Thyroid gland (tissue), 4 donors: ENCODE measurements at regions not wholly inside any gene's neighbourhood (a gene's known extent, or its start where the extent isn't known, plus 50 kb on each side); places are given as distances from the start of the nearest gene placed in this dataset.

ENCODE experiments used
- DNase-seq, 2 donors: peaks; one replicate each; pipeline ENCODE4 v3.0.0-alpha.2; 2019
- H3K27ac ChIP-seq, 3 donors: fragments of 200-600 bp; sonication (generic); 1 replicate in 2 of 3; 2 replicates in 1 of 3; pipeline ENCODE4 v1.5.1; 2016 to 2019; ENCODE audit warnings: mild to moderate bottlenecking in 1 of 3, moderate library complexity in 1 of 3
- H3K27me3 ChIP-seq: fragments of 200-600 bp; sonication (generic); one replicate; pipeline ENCODE4 v1.5.1; 2019
- H3K36me3 ChIP-seq, 2 donors: fragments of 200-600 bp; sonication (generic); one replicate each; pipeline ENCODE4 v1.5.1; 2016 to 2019
- H3K4me1 ChIP-seq, 2 donors: fragments of 200-600 bp; sonication (generic); one replicate each; pipeline ENCODE4 v1.5.1; 2017 to 2019
- H3K4me3 ChIP-seq, 3 donors: fragments of 200-600 bp; sonication (generic); replicated peaks in 1 of 3; 1 replicate in 2 of 3; 2 replicates in 1 of 3; pipeline ENCODE4 v1.5.1; 2016; ENCODE audit warnings: mild to moderate bottlenecking in 1 of 3
- H3K9me3 ChIP-seq: fragments of 200-600 bp; sonication (generic); one replicate; pipeline ENCODE4 v1.5.1; 2017
- CTCF ChIP-seq, 6 experiments: fragments of 200-600 bp in 3 of 6; fragments of 450-650 bp in 3 of 6; sonication (generic) in 3 of 6; IDR thresholded peaks; one replicate each; pipeline ENCODE4 v1.5.1; 2016 to 2019; ENCODE audit warnings: antibody characterized with exemption in 6 of 6, mild to moderate bottlenecking in 2 of 6, inconsistent platforms in 1 of 6, moderate library complexity in 1 of 6
- POLR2A ChIP-seq, 2 donors: fragments of 450-650 bp; IDR thresholded peaks; one replicate each; pipeline ENCODE4 v1.6.1; 2017; ENCODE audit warnings: antibody characterized with exemption in 2 of 2, mild to moderate bottlenecking in 2 of 2, moderate library complexity in 1 of 2
- WGBS, 2 donors: methylation state at CpG; one replicate each; pipeline ENCODE4 v1.1.5; 2017; 5-methylcytosine and 5-hydroxymethylcytosine counted together
- intact Hi-C: fragments of 100-400 bp; cut with DNase I; formaldehyde crosslinking; loops from one replicate; pipeline ENCODE4 v1.15.1; 2023

GRCh38 chr9:10835791-10836463 lies 223.1 kb upstream of the PTPRD start:
- no peak for TF ChIP-seq CTCF (IDR thresholded peaks at IDR 0.05)
- no peak for TF ChIP-seq POLR2A (IDR thresholded peaks at IDR 0.05)
- DNase-seq: no peak
- 93 to 94% methylated on average over 7 of the region's 22 CpGs for WGBS, 2 donors
- H3K4me3 ChIP-seq: no peak overlapping the region
- H3K36me3 ChIP-seq: no peaks in the 10 kb centered on the region
- no peaks in the 10 kb centered on the region for H3K27me3 ChIP-seq
- no peaks in the 10 kb centered on the region for H3K4me1 ChIP-seq
- no peaks in the 10 kb centered on the region for H3K9me3 ChIP-seq
- intact Hi-C loops: no loop called here
- no peak overlapping the region for H3K27ac ChIP-seq

- 21 to 31% methylated on average over 3 of the region's 3 CpGs for WGBS, 2 donors
Observed at GRCh38 chr9:10843151-10843550, 230.3 kb upstream of the PTPRD start.

GRCh38 chr9:10855847-10856246 lies 243.0 kb upstream of the PTPRD start:
- Histone ChIP-seq H3K27ac (no peak overlapping the region), H3K36me3 (no peaks in the 10 kb centered on the region), H3K27me3 (no peaks in the 10 kb centered on the region), H3K4me1 (no peaks in the 10 kb centered on the region), H3K4me3 (no peak overlapping the region), H3K9me3 (no peaks in the 10 kb centered on the region)
- 18 to 36% methylated on average over 1 of the region's 1 CpG for WGBS, 2 donors
- intact Hi-C loops: no loop called here
- TF ChIP-seq POLR2A (IDR thresholded peaks at IDR 0.05) (no peak), CTCF (IDR thresholded peaks at IDR 0.05) (no peak)
- no peak for DNase-seq

More at GRCh38 chr9:10843151-10843550, 230.3 kb upstream of the PTPRD start:
- Histone ChIP-seq H3K36me3 (no peaks in the 10 kb centered on the region), H3K4me1 (no peaks in the 10 kb centered on the region), H3K9me3 (no peaks in the 10 kb centered on the region), H3K27ac (no peak overlapping the region), H3K4me3 (no peak overlapping the region), H3K27me3 (no peaks in the 10 kb centered on the region)
- no peak for TF ChIP-seq POLR2A (IDR thresholded peaks at IDR 0.05)
- TF ChIP-seq CTCF (IDR thresholded peaks at IDR 0.05): no peak
- no peak for DNase-seq
- intact Hi-C loops: no loop called here

GRCh38 chr9:10858817-10859216 lies 246.0 kb upstream of the PTPRD start:
- 84 to 90% methylated on average over 1 of the region's 1 CpG for WGBS, 2 donors
- H3K27ac ChIP-seq: no peak overlapping the region
- no peaks in the 10 kb centered on the region for H3K9me3 ChIP-seq
- no peaks in the 10 kb centered on the region for H3K36me3 ChIP-seq
- no peak overlapping the region for H3K4me3 ChIP-seq
- no peaks in the 10 kb centered on the region for H3K4me1 ChIP-seq
- DNase-seq: no peak
- TF ChIP-seq POLR2A (IDR thresholded peaks at IDR 0.05) (no peak), CTCF (IDR thresholded peaks at IDR 0.05) (no peak)
- intact Hi-C loops: no loop called here
- H3K27me3 ChIP-seq: no peaks in the 10 kb centered on the region

- Histone ChIP-seq H3K4me3 (no peak overlapping the region), H3K27me3 (no peaks in the 10 kb centered on the region), H3K9me3 (no peaks in the 10 kb centered on the region), H3K36me3 (no peaks in the 10 kb centered on the region), H3K4me1 (no peaks in the 10 kb centered on the region), H3K27ac (no peak overlapping the region)
- no peak for DNase-seq
- WGBS, 2 donors: 67 to 79% methylated on average over 2 of the region's 2 CpGs
- TF ChIP-seq CTCF (IDR thresholded peaks at IDR 0.05) (no peak), POLR2A (IDR thresholded peaks at IDR 0.05) (no peak)
- intact Hi-C loops: no loop called here
Observed at GRCh38 chr9:10863476-10863875, 250.7 kb upstream of the PTPRD start.
